ENCODE measurements at regions not wholly inside any gene's neighbourhood (a gene's known extent, or its start where the extent isn't known, plus 50 kb on each side); places are given as distances from the start of the nearest gene placed in this dataset.

DNA sequence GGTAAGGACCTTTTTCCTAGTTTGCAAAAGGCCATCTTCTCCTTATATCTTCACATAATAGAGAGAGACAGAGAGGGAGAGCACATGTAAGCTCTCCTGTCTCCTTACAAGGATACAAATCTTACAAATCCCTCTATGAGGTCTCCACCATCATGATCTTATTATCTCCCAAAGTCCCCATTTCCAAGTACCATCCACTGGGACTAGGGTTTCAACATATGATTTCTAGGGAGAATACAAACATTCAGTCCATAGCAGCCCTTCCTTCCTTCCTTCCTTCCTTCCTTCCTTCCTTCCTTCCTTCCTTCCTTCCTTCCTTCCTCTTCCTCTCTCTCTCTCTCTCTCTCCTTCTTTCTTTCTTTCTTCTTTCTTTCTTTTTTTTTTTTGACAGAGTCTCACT lies 1132.9 kb upstream of the WWC1 start:
- DNase-seq: no peak

DNA sequence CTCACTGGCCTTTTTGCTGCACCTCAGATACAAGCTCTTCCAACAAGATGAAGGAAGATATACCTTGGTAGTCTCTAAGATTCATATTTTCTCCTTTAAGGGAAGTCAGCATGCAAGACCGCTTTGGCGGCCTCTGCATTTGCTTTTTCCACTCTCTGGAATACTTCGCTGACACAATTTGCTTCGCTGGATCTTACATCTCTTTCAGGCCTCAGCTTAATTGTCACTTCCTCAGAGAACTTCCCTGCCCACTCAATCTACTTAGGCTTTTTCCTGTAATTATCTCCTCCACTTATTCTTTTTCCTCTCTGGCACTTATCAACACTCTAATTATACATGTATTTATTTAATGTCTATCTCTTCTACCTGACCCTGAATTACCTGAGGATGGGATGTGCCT lies 1131.1 kb upstream of the WWC1 start:
- no peak for DNase-seq

DNA sequence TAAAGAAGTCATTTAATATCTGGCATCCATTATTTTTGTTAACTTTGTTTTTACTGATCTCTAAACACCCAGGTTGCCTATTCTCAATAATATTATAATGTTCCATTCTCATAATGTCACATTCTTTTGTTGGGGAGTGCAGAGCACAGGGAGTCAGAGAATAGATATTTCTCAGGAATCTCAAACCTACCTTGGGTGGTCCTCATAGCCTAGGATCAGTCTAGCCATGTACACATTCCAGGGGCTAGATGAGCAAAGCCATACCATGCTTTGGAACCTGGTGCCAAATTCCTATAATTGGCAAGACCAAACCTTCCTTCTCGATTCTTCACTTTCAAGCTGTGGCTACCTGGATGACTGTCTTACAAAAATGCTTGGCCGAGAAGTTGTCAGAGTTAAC lies 1124.7 kb upstream of the WWC1 start:
- DNase-seq: no peak

DNA sequence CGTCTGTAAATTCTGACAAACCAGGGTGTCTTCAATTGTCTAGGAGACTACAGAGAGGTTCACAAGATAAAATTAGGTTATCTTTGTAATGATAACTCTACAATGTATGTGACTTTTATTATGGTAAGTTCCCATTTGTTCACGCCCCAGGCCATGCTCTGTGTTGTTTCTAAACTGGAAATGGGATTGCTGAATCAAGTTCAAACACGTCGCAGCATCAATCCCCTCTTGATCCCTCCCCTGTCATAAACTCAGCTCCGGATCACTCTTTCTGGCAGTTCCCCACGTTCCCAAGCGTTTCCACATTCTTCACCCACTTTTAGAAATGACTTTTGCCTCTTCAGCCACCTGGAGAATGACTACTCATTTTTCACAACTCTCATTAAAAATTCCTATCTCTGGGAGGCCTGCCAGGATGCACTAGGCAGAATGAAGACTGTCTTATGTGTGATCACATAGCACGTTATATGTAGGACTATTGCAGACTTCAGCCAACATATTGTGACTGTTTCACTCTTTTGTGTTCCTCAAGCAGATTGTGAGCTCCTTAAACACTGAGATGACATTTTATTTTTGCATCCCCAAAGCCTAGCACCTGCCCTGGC lies 1124.2 kb upstream of the WWC1 start:
- DNase-seq: no peak

DNA sequence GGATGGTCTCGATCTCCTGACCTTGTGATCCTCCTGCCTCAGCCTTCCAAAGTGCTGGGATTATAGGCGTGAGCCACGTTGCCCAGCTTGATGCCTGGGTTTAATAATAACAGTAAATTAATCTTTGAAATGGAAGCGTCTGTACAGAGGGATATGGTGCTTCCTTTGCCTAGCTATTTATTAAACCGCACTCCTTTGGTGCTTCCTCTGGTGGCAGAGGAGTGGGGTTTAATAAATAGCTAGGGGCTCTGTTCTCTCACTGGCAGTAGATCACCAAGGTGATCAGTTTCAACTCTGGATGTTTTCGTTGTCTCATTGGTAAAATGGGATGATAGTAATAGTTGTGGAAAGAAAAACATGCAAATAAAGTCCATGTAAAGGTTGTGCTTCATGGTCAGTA lies 1122.5 kb upstream of the WWC1 start:
- DNase-seq: no peak

DNA sequence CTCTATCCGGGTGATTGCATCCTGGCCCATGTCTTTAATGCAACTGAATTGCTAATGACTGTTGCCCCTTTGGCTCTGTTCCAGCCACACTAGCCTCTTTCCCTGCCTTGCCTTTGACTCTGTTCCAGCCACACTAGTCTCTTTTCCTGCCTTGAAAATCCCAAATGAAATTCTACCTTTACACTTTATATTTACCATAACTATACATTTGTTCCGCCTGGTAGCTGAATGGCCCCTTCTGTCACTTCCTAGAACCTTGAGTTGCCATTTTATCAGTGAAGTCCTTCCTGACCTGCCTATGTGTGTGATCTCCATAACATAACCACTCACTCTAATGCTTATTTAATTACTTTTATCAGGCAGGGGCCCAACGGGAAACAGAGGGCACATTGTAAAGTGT lies 1120.4 kb upstream of the WWC1 start:
- no peak for DNase-seq

DNA sequence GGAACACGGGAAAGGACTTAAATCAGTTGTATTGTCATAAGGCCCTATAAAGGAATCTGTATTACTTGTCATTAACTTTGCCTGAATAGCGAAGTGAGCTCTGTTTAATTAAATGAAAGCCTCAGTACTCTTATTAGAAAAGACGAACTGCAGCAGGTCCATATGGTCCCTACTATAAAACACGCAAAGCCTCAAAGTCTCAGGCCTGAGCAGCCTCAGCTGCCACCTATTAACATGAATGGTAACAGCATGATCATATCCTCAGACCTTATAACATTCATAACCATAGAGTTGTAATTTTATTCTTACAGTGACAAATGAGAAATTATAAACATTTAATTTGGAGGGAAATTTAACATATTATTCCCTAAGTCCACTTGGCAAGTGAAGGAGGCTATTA lies 1113.7 kb upstream of the WWC1 start:
- no peak for DNase-seq

DNA sequence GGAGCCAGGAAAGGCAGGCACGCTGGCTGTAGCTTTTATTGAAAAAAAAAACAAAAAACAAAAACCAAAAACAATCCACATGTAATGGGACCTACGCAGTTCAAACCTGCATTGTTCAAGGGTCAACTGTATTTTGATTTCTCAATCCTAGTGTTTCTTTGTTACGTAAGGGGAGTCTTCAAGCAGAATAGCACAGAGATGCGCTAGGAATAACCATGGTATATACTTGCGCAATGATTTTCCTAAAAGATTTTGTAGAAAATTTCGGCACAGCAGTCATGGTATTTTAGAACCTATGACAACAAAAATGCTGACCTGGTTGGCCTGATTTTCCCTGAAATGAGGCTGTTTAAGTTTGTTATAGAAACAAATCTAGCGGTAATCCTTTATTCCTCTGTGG lies 1110.5 kb upstream of the WWC1 start:
- DNase-seq: no peak

DNA sequence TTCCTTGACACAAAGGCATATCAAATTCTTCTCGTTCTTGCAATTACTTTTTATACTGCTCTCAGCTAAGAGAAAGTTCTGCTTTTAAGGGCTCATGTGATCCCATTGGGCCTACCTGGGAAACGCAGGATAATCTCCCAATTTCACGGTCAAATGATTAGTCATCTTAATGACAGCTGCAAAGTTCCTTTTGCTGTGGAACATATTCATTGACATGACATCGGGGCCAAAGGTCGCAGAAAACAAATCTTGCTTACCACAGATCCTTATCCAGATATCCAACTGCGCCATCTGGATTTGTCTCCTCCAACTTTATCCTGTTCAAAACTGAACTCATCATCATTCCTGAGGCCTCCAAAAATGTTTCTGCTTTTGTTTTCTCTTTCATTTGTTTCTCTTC lies 1085.6 kb upstream of the WWC1 start:
- DNase-seq: no peak

DNA sequence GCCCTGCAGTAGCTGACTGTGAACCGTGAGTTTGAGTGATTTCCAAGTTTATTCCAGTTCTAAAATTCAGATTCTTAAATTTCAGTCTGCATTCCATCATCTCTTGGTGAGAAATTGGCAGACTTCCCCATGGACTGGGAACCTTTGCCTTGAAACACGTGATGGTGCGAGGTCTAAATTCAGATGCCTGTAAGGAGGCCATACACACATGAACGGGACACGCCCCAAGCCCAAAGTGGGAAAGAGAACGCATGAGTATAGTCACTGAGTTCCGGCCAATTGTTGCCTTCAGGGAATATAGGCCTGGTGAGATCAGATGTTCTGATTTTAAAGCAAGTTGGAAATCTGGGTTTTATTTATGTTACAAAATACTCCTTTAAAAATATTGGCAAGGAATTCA lies 1084.4 kb upstream of the WWC1 start:
- no peak for DNase-seq

DNA sequence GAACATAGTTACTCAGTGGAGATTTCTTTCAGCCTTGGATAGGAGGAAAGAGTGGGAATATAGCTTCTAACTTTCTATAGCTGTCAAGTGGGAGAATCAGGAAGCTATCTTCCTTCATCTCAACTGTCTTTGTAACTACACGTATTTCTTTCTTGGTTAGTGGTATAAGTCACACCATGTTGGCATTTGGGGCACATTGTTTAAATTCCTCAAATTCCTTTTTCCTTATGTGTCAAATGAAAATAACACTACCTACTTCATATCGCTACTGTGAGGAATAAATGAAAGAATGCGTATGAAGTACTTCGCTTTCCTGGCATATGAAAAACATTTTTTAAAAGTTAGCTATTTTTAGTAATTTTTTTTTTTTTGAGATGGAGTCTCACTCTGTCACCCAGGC lies 1082.5 kb upstream of the WWC1 start:
- DNase-seq: no peak

DNA sequence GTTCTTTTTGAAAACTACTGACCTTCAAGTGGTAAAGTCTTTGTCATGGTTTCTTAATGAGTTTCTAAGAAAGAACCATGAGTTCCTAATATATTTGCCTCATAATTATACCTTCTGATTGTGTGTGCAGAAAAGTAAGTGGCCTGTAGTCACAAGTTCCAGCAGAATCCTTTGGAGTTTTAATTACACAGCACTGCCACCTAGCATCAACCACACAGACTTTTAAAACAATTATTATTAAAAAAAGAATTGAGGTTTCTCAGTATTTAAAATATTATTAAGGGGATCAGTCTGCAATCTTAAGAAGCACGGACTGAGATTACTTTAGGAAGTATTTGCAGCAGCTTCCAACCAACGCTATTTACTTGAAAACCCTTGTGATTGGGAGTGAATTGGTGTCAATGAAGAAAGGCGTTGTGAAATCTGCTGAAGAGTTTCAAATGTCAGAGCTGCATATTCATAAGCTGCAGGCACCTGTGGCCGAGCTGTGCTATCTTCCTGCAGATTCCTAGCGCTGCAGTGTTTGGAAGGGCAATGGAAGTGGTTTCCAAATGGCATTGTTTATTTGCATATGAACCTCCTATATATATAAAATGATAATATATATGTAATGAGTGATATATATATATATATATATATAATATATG lies 1074.2 kb upstream of the WWC1 start:
- no peak for DNase-seq

DNA sequence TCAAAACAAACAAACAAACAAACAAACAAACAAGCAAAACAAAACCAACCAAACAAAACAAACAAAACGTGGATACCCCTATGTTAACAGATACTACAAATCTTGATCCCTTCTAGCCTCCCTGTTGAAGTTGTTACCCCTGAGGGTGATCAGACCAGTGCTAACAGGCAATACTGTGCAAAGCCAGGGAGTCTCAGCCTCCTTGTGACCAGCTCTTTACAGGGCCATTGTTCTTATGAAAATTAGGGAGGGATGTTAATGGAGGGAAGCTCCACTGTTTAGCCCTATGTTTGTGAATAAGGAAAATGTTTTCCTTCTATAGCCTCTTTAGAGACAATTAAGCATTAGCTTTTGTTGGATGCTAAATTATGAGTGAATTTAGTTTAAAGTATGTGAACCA lies 1072.1 kb upstream of the WWC1 start:
- DNase-seq: no peak

DNA sequence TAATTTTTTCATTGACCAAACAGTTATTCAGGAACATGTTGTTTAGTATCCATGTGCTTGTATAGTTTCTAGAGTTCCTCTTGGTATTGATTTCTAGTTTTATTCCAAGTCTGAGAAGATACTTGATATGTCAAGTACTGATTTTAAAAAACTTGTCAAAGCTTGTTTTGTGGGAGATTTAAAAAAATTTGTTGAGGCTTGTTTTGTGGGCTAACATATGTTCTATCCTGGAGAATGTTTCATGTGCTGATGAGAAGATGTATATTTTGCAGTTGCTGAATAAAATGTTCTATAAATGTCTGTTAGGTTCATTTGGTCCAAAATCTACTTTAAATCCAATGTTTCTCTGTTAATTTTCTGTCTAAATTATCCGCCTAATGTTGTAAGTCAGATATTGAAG lies 1065.1 kb upstream of the WWC1 start:
- no peak for DNase-seq

DNA sequence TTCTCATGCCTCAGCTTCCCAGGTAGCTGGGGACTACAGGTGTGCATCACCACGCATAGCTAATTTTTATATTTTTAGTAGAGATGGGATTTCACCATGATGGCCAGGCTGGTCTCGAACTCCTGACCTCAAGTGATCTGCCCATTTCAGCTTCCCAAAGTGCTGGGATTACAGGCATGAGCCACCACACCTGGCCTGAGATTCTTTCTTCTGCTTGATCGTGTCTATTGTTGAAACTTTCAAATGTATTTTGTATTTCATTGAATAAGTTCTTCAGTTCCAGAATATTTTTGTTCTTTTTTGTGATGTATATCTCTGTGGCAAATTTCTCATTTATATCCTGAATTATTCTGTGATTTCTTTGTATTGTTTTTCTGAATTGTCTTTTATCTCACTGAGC lies 1063.3 kb upstream of the WWC1 start:
- no peak for DNase-seq

DNA sequence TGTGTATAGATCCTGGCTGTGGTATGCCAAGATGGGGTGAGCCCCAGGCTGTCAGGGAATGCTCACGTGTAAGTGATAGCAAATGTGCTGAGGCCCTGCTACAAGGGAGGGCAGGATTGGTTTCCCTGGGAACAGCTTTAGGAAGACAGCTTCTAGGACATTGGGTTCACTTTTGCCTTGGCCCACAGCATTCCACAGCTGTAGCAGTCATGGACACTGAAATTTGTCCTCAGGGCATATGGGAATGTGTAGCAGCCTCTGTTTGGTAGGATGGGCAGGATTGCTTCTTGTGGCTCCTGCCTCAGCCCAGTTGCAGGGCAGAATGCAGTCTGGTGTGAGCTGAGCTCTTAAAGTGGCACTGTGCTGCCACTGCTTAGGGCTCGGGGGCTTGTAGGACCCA lies 1061.7 kb upstream of the WWC1 start:
- DNase-seq: no peak

DNA sequence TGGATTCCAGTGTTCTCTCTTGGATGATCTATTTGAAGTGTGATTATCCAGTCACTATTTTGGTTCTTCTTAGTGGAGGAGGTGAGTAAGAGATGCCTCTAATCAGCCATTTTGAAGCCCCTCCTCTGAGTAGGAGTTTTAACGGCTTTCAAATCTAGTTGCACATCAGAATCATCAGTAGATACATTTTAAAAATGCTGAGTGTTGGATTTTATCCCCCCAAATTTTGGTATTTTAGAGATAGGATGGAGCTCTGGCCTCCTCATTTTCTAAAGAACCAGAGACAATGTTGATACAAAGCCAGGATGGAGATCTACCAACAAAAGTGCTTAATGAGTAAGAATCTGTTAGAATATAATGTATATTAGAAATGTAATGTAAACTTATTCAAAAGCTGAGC lies 1061.0 kb upstream of the WWC1 start:
- DNase-seq: no peak

DNA sequence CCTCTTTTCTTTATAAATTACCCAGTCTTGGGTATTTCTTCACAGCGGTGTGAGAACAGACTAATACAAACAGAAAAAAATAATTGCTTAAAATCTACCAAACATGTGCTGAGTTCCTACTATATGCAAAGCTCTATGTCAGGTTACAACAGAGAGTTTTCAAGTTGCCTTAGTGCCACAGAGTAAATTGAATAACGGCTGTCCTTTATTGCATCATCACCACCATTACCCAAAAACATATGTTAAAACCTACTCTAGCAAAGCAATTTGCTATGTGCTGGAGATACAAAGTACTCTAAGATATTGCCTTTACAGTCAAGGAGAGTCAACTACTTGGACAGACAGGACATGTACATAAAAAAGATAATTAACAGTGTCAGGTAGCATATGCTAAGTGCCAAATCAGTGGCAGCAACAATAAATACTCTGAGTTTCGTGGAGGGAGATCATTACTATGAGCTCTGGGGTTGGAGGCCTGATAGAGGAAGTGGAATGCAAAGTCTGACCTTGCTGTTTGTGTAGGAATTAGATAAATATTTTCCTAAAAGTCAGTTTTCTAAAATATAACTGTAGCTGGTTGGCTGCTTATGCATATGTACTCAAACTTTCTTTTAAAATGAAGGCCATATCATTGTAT lies 1058.7 kb upstream of the WWC1 start:
- DNase-seq: no peak

DNA sequence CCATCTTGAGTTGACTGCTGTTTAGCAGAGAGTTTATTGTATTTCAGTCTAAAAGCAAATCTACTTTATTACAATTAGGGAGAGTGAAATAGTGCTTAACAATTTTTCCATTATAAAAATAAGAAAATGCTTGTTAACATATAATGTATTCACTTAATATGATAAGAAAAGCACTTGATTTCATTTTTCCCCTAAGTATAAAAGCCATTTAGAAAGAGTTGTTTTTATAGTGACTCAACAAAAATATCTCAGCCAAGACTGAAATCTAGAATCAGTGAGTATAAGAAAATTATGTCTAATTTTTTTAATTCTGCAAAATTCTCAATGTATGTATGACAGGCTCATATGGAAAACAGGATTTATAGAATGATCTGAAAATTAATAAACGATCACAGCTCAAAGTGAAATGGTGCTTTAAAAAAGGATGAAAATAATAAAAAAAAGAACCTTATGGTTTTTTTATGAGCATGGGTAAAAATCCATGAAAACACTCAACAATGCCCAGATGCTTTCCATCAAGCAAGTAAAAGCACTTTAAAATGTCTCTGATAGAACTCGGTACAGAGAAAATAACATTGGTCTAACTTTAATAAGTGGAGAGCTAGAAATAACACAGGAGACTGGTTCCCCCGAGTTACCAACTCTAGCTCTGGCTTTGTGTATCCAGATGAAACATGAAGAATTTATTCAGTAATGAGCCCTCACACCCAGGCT lies 1057.8 kb upstream of the WWC1 start:
- no peak for DNase-seq

DNA sequence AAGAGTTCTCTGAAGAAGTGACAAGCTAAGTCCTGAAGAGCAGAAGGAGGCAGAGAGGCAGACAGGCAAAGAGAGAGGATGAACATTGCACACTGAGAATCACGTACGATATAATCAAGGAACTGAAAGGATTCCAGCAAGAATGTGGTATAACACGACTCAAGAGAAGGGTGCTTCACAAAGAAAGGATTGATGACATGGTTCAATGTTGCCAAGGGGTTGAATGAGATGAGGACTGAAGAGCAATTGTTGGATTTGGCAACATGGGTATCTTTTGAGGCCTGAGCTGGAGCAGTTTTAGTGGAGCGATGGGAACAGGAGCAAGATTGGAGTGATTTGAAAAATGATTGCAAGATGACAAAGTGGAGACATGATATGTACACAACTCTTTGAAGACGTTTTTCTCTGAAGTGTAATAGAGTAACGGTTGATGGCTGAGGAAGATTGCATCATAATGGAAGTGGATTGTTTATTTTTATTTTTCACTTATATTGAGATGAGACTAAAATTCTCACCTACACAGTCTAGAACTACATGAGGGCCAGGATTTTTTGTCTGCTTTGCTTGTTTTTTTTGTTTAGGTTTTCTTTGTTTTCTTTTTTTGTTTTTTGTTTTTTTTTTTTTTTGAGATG lies 1049.9 kb upstream of the WWC1 start:
- no peak for DNase-seq

DNA sequence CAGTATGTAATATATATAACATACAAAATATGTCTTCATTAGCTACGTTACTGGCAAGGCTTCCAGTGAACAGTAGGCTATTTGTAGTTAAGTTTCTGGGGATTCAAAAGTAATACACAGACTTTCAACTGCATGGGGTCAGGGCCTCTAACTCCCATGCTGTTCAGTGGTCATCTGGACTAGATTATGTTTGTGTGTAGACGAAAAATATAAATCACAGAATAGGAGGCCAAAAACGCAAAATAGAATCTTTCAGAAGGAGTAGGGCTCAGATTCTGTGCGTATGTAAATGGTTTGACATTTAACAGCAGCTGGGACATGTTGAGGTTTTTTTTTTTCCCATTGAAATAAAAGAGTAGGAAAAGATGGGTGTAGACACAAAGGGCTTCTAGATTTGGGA lies 1048.7 kb upstream of the WWC1 start:
- DNase-seq: no peak

DNA sequence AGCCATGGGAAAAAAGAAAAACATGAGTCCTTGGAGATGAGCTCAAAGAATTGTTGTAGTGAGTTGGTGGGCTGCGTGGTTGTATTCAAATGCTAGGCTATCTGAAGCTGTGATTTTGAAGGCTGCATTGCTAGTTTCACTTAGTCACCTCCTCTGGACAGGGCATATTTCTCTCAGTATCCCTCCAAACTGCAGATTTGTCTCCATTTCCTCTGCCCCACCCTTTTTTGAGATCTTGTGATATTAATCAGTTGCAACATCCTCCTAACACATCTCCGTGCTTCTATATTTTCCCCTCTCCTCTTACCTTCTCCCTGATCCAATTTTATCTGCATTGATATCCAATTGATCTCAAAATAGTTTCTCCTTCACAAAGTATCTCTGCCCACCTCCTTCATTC lies 1048.0 kb upstream of the WWC1 start:
- DNase-seq: no peak

DNA sequence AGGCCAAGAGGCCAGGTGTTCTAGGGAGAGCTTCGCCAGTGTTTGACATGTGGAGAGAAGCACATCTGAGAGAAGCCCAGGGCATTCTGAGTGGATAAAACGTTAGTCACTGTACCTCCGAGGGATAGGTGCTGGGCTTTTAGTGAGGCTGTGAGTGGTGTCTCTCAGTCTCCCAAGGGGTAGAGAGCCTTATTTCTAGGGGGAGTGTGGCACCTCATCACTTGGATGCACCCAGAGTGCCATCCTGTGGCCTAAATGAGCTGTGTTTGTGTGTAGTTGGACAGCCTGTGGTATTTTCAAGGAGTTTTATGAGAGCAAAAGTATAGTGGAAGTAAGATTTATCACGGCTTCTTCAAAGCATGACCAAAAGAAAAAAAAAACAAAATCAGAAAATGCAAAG lies 1046.9 kb upstream of the WWC1 start:
- DNase-seq: no peak

DNA sequence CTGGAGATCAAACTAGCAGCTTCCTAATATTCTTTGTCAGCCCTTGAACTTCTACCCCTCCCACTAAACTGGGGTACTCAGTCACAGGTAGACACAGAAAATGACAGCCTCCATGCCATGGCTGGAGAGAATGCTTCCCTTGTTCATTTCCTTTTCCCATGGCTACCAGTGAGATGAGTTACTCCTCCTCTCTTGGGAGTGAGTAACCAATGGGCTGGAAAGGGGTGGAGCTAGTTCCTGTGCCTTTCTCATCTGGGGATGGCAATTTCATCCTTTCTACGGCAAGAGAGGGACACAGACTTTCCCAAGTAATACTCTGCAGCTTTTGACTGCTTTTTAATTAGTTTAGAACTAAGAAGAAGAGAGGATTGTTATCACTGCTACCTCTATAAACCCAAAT lies 1045.6 kb upstream of the WWC1 start:
- DNase-seq: no peak

Measured in NCI-H1436 (cell line).